ENCODE measurements at regions not wholly inside any gene's neighbourhood (a gene's known extent, or its start where the extent isn't known, plus 50 kb on each side); places are given as distances from the start of the nearest gene placed in this dataset.

DNA sequence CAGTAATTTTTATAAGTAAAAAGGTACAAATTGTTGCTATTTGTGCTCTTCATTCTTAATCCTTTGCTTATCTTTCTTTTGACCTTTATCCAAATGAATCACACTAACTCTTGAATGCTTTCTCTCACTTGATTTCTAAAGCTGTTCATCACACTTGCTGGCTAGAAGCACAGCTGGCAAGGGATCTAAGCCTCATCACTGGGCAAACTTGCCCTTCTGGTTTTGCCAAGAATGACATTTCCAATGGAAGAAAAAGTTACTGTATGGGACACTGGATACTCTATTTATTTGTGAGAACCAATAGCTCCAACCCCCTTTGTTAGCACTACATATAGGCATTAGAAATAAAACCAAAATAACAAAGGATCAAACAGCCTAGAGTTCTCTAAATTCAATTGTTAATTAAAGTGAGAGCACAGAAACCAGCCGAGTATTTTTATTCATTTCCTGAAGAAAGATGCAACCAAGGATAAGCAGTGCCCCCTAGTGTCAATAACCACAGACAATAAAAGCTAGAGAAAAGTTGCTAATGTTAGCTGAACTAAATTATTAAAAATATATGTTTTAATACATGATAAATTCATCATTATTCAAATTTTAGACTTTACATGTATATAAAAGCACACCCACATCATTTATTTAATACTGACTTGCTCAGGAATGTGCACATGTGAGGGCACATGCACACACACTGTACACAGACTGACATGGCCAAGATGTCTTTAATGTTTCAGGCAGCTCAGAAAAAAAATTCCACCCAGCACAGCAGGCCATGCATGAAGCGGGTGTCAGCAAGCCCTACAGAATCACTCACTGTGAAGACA is 59.8 kb upstream of the POU5F2 start:
- Histone ChIP-seq H3K4me3 (ENCODE audit: low read depth, low read length) (peak overlapping the region; percentile 65), H3K27me3 (ENCODE audit: insufficient read depth, low read length) (no peaks in the 10 kb centered on the region), H2AFZ (ENCODE audit: low read length, unreplicated experiment) (peak overlapping the region; percentile 31), H3K27ac (ENCODE audit: low read depth, low read length) (peak overlapping the region; percentile 33; the same call in 1 of the 2 replicates), H3K36me3 (ENCODE audit: insufficient read depth, low read length) (no peaks in the 10 kb centered on the region), H3K4me1 (ENCODE audit: control insufficient read depth, insufficient read depth, low read length, unreplicated experiment) (no peaks in the 10 kb centered on the region), H3K79me2 (ENCODE audit: control insufficient read depth, insufficient read depth, low read length, unreplicated experiment) (no peaks in the 10 kb centered on the region)

- no peak overlapping the region for H3K4me3 ChIP-seq (ENCODE audit: low read depth, low read length)
- peaks cover 12% of the 10 kb centered on the region for H3K4me1 ChIP-seq (ENCODE audit: control insufficient read depth, insufficient read depth, low read length, unreplicated experiment)
- no peak overlapping the region for H3K27ac ChIP-seq (ENCODE audit: low read depth, low read length)
- H3K36me3 ChIP-seq (ENCODE audit: insufficient read depth, low read length): no peaks in the 10 kb centered on the region
- no peaks in the 10 kb centered on the region for H3K27me3 ChIP-seq (ENCODE audit: insufficient read depth, low read length)
- no peak overlapping the region for H2AFZ ChIP-seq (ENCODE audit: low read length, unreplicated experiment)
- H3K79me2 ChIP-seq (ENCODE audit: control insufficient read depth, insufficient read depth, low read length, unreplicated experiment): no peaks in the 10 kb centered on the region
Measured at GRCh38 chr5:93794954-93795353, 53.6 kb upstream of the POU5F2 start.

GRCh38 chr5:93793159-93793781 is 51.9 kb upstream of the POU5F2 start:
- no peak overlapping the region for H2AFZ ChIP-seq (ENCODE audit: low read length, unreplicated experiment)
- H3K27ac ChIP-seq (ENCODE audit: low read depth, low read length): no peak overlapping the region
- H3K4me1 ChIP-seq (ENCODE audit: control insufficient read depth, insufficient read depth, low read length, unreplicated experiment): peaks cover 27% of the 10 kb centered on the region
- H3K27me3 ChIP-seq (ENCODE audit: insufficient read depth, low read length): no peaks in the 10 kb centered on the region
- H3K79me2 ChIP-seq (ENCODE audit: control insufficient read depth, insufficient read depth, low read length, unreplicated experiment): no peaks in the 10 kb centered on the region
- no peaks in the 10 kb centered on the region for H3K36me3 ChIP-seq (ENCODE audit: insufficient read depth, low read length)
- H3K4me3 ChIP-seq (ENCODE audit: low read depth, low read length): no peak overlapping the region

DNA sequence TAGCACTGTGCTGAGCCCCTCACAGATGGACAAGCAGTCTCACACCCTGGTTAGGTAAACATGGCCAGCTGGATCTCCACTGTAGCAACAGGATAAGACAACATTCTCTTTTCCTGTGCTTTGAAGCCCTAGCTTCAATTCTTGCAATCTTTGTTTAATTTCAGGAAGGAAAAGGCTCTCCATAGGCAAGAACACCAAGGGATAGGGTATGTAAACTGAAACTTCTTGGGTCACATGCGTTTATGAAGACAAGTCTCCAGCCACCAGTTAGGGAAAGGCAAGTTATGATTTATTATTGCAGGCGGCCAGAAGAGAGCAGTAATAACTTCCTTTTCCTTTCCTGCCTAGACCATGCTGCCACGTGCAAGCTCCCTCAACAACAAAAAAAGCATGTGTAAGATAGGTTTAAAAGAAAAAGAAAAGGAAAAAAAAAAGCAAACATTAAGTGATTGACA is 50.1 kb upstream of the POU5F2 start:
- Histone ChIP-seq H3K79me2 (ENCODE audit: control insufficient read depth, insufficient read depth, low read length, unreplicated experiment) (no peaks in the 10 kb centered on the region), H2AFZ (ENCODE audit: low read length, unreplicated experiment) (no peak overlapping the region), H3K4me3 (ENCODE audit: low read depth, low read length) (no peak overlapping the region), H3K27ac (ENCODE audit: low read depth, low read length) (no peak overlapping the region), H3K27me3 (ENCODE audit: insufficient read depth, low read length) (no peaks in the 10 kb centered on the region), H3K36me3 (ENCODE audit: insufficient read depth, low read length) (no peaks in the 10 kb centered on the region), H3K4me1 (ENCODE audit: control insufficient read depth, insufficient read depth, low read length, unreplicated experiment) (peaks cover 27% of the 10 kb centered on the region)
